ENCODE measurements at regions not wholly inside any gene's neighbourhood (a gene's known extent, or its start where the extent isn't known, plus 50 kb on each side); places are given as distances from the start of the nearest gene placed in this dataset.
"Not testable (repeated sequence)": the region's sequence is repeated elsewhere in the genome, so short reads cannot be mapped to it uniquely, and the experiment has no call there.

GRCh38 chr2:126272401-126272800 lies 383.6 kb upstream of the GYPC start:
- Histone ChIP-seq H3K9me3 (ENCODE audit: insufficient read depth, low read depth) (no peaks in the 10 kb centered on the region), H3F3A (ENCODE audit: insufficient read depth, low read depth) (no peaks in the 10 kb centered on the region), H4K20me1 (ENCODE audit: insufficient read depth) (no peaks in the 10 kb centered on the region), H3K27me3 (ENCODE audit: insufficient read depth, low read depth) (no peaks in the 10 kb centered on the region), H3K4me2 (no peak overlapping the region), H3K27ac (no peak overlapping the region), H3K4me1 (replicated peaks; ENCODE audit: insufficient read depth) (no peaks in the 10 kb centered on the region), H3K79me2 (ENCODE audit: low read depth) (no peaks in the 10 kb centered on the region), H3K36me3 (ENCODE audit: low read depth) (no peaks in the 10 kb centered on the region), H3K9me2 (ENCODE audit: insufficient read depth) (no peaks in the 10 kb centered on the region), H2AFZ (no peak overlapping the region), H3K4me3 (no peak overlapping the region)
- ChIA-PET CTCF (no interaction called here), POLR2A (ENCODE audit: unreplicated experiment) (no interaction called here)
- intact Hi-C loops (cut with micrococcal nuclease; ENCODE audit: unreplicated experiment): no loop called here
- TF ChIP-seq EZH2 (IDR thresholded peaks at IDR 0.05; ENCODE audit: low read depth): no peak
- TF ChIP-seq CTCF (conservative IDR thresholded peaks at IDR 0.05): no peak
- BruUV-seq (replicated peaks): no TSS peak
- no peak for DNase-seq

- Histone ChIP-seq H3K79me2 (ENCODE audit: low read depth) (no peaks in the 10 kb centered on the region), H2AFZ (no peak overlapping the region), H3K27ac (no peak overlapping the region), H3K9me2 (ENCODE audit: insufficient read depth) (no peaks in the 10 kb centered on the region), H3K4me1 (replicated peaks; ENCODE audit: insufficient read depth) (no peaks in the 10 kb centered on the region), H3F3A (ENCODE audit: insufficient read depth, low read depth) (no peaks in the 10 kb centered on the region), H4K20me1 (ENCODE audit: insufficient read depth) (no peaks in the 10 kb centered on the region), H3K27me3 (ENCODE audit: insufficient read depth, low read depth) (no peaks in the 10 kb centered on the region), H3K4me2 (no peak overlapping the region), H3K4me3 (no peak overlapping the region), H3K36me3 (ENCODE audit: low read depth) (no peaks in the 10 kb centered on the region), H3K9me3 (ENCODE audit: insufficient read depth, low read depth) (no peaks in the 10 kb centered on the region)
- BruUV-seq (replicated peaks): no TSS peak
- TF ChIP-seq EZH2 (IDR thresholded peaks at IDR 0.05; ENCODE audit: low read depth): no peak
- TF ChIP-seq CTCF (conservative IDR thresholded peaks at IDR 0.05): no peak
- DNase-seq: no peak
- CTCF ChIA-PET: no interaction called here
- POLR2A ChIA-PET (ENCODE audit: unreplicated experiment): no interaction called here
- intact Hi-C loops (cut with micrococcal nuclease; ENCODE audit: unreplicated experiment): no loop called here
Measured at GRCh38 chr2:126275098-126275497, 380.9 kb upstream of the GYPC start.

GRCh38 chr2:126276268-126276667 lies 379.7 kb upstream of the GYPC start:
- H3K27ac ChIP-seq; H2AFZ ChIP-seq; H3K9me2 ChIP-seq (ENCODE audit: insufficient read depth); H3K36me3 ChIP-seq (ENCODE audit: low read depth); H3F3A ChIP-seq (ENCODE audit: insufficient read depth, low read depth); H3K4me3 ChIP-seq; POLR2A ChIA-PET (ENCODE audit: unreplicated experiment); intact Hi-C loops (cut with micrococcal nuclease; ENCODE audit: unreplicated experiment); H3K9me3 ChIP-seq (ENCODE audit: insufficient read depth, low read depth); H4K20me1 ChIP-seq (ENCODE audit: insufficient read depth); BruUV-seq (replicated peaks); H3K4me2 ChIP-seq; DNase-seq; H3K79me2 ChIP-seq (ENCODE audit: low read depth); H3K27me3 ChIP-seq (ENCODE audit: insufficient read depth, low read depth); H3K4me1 ChIP-seq (replicated peaks; ENCODE audit: insufficient read depth): not testable (repeated sequence)
- CTCF ChIA-PET: interaction anchor here (0.7 kb wide), 1 partner anchor 1220 kb away, joined by 3 read pairs; no protein-coding TSS in a partner anchor

GRCh38 chr2:126288362-126288761 lies 367.6 kb upstream of the GYPC start:
- no peak overlapping the region for H2AFZ ChIP-seq
- H3F3A ChIP-seq (ENCODE audit: insufficient read depth, low read depth): no peaks in the 10 kb centered on the region
- no peaks in the 10 kb centered on the region for H3K36me3 ChIP-seq (ENCODE audit: low read depth)
- H3K9me2 ChIP-seq (ENCODE audit: insufficient read depth): no peaks in the 10 kb centered on the region
- no peaks in the 10 kb centered on the region for H4K20me1 ChIP-seq (ENCODE audit: insufficient read depth)
- ChIA-PET CTCF (no interaction called here), POLR2A (ENCODE audit: unreplicated experiment) (no interaction called here)
- H3K27ac ChIP-seq: no peak overlapping the region
- no peaks in the 10 kb centered on the region; the same call in 1 of the 2 replicates for H3K9me3 ChIP-seq (ENCODE audit: insufficient read depth, low read depth)
- DNase-seq: no peak
- TF ChIP-seq EZH2 (IDR thresholded peaks at IDR 0.05; ENCODE audit: low read depth): no peak
- TF ChIP-seq CTCF (conservative IDR thresholded peaks at IDR 0.05): no peak
- no peaks in the 10 kb centered on the region for H3K79me2 ChIP-seq (ENCODE audit: low read depth)
- H3K4me2 ChIP-seq: no peak overlapping the region
- no TSS peak for BruUV-seq (replicated peaks)
- H3K4me1 ChIP-seq (replicated peaks; ENCODE audit: insufficient read depth): no peaks in the 10 kb centered on the region
- H3K4me3 ChIP-seq: no peak overlapping the region
- H3K27me3 ChIP-seq (ENCODE audit: insufficient read depth, low read depth): no peaks in the 10 kb centered on the region; the same call in 1 of the 2 replicates
- intact Hi-C loops (cut with micrococcal nuclease; ENCODE audit: unreplicated experiment): no loop called here

- BruUV-seq (replicated peaks); intact Hi-C loops (cut with micrococcal nuclease; ENCODE audit: unreplicated experiment): not testable (repeated sequence)
Measured at GRCh38 chr2:126293962-126294361, 362.0 kb upstream of the GYPC start.

More at GRCh38 chr2:126293962-126294361, 362.0 kb upstream of the GYPC start:
- H3K4me1 ChIP-seq (replicated peaks; ENCODE audit: insufficient read depth); CTCF ChIA-PET; POLR2A ChIA-PET (ENCODE audit: unreplicated experiment); H3F3A ChIP-seq (ENCODE audit: insufficient read depth, low read depth); H4K20me1 ChIP-seq (ENCODE audit: insufficient read depth); H2AFZ ChIP-seq; H3K27me3 ChIP-seq (ENCODE audit: insufficient read depth, low read depth); H3K27ac ChIP-seq; H3K9me2 ChIP-seq (ENCODE audit: insufficient read depth); H3K9me3 ChIP-seq (ENCODE audit: insufficient read depth, low read depth); H3K79me2 ChIP-seq (ENCODE audit: low read depth); DNase-seq; H3K36me3 ChIP-seq (ENCODE audit: low read depth); H3K4me3 ChIP-seq; H3K4me2 ChIP-seq: not testable (repeated sequence)

Data from PC-9 (cell line).